NB4 (cell line): ENCODE measurements at regions not wholly inside any gene's neighbourhood (a gene's known extent, or its start where the extent isn't known, plus 50 kb on each side); places are given as distances from the start of the nearest gene placed in this dataset.

Experiments
- DNase-seq: peaks from one replicate; pipeline ENCODE4 v3.0.0; 2010; ENCODE audit warnings: low read depth
- H3K4me3 ChIP-seq: one replicate; pipeline ENCODE4 v1.5.1; 2011; ENCODE audit warnings: mild to moderate bottlenecking, low read depth, low read length, moderate library complexity
- MYC ChIP-seq: IDR thresholded peaks from 2 replicates; pipeline ENCODE4 v1.6.1; 2011; ENCODE audit warnings: low read depth, low read length
- POLR2A ChIP-seq: IDR thresholded peaks from 2 replicates; pipeline ENCODE4 v1.6.1; 2011; ENCODE audit warnings: mild to moderate bottlenecking; ENCODE audit not compliant: insufficient read length; ENCODE audit errors: extremely low read depth
- TF ChIP-seq, protein P1 (sequence below): IDR thresholded peaks from one replicate; pipeline ENCODE4 v1.5.1; 2012; ENCODE audit warnings: low read depth, low read length
- TF ChIP-seq, protein P2 (sequence below): IDR thresholded peaks from 2 replicates; pipeline ENCODE4 v1.6.1; 2011; ENCODE audit warnings: low read depth, low read length

DNA sequence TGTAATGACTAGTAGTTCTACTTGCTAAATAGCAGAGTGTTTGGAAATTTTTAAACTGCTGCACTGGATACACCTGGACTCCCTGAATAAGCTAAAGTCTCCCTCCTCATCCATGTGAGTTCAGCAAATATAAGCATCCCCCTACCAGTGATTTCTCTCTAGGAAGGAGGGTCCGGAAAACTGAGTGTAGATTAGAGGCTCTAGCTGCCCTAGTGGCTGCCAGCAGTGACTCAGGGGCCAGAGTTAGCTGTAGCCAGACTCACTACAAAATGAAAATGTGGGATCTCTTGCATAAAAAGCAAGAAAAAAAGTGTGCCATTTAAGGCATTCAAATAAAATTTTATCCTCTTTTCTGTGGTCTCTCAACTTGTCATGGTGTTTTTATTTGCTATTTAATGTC is 485.0 kb upstream of the ATP11B start:
- DNase-seq, result no peak
- H3K4me3 ChIP-seq, result no peak overlapping the region
- TF ChIP-seq POLR2A (no peak), MYC (no peak)
- TF ChIP-seq, protein P1, sequence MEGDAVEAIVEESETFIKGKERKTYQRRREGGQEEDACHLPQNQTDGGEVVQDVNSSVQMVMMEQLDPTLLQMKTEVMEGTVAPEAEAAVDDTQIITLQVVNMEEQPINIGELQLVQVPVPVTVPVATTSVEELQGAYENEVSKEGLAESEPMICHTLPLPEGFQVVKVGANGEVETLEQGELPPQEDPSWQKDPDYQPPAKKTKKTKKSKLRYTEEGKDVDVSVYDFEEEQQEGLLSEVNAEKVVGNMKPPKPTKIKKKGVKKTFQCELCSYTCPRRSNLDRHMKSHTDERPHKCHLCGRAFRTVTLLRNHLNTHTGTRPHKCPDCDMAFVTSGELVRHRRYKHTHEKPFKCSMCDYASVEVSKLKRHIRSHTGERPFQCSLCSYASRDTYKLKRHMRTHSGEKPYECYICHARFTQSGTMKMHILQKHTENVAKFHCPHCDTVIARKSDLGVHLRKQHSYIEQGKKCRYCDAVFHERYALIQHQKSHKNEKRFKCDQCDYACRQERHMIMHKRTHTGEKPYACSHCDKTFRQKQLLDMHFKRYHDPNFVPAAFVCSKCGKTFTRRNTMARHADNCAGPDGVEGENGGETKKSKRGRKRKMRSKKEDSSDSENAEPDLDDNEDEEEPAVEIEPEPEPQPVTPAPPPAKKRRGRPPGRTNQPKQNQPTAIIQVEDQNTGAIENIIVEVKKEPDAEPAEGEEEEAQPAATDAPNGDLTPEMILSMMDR, result no peak

DNA sequence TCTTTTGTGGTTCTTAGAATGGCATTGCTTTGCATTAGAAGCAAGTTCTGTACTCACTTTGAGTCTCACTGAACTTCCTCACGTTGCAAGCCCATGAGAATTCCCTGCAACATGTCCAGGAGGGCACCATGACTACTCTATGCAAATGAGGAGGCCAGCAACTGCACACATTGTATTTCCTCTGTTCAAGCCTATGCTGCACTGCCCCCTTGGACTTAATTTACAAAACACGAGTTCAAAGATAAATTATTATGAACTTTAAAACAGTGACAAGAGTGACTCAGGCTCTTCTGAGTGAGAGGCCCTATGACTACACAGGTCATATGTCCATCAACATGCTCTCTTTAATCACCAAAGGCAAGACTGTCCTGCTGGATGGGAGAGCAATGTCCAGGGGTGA is 484.2 kb upstream of the ATP11B start:
- no peak overlapping the region for H3K4me3 ChIP-seq
- DNase-seq, result no peak
- TF ChIP-seq, protein P2, sequence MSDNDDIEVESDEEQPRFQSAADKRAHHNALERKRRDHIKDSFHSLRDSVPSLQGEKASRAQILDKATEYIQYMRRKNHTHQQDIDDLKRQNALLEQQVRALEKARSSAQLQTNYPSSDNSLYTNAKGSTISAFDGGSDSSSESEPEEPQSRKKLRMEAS, result no peak
- TF ChIP-seq, protein P1, result no peak
- no peak for TF ChIP-seq MYC
- no peak for TF ChIP-seq POLR2A

DNA sequence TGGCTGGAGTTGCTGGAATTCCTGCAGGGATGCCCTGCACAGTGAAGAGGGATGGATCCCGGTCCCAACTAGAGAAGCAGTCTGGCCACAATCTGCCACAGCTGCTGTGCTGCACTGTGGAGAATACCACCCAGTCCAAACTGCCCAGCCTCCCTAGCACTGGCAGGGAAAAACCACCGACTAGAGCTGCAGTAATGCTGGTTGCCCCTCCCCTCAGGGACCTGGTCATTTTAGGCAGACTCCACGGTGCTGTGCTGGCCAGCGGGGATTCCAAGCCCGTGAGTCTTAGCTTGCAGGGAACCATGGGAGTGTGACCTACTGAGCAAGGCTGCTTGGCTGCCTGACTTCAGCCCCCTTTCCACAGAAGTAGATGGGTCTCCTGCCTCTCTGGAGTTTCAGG is 478.0 kb upstream of the ATP11B start:
- H3K4me3 ChIP-seq, result no peak overlapping the region
- TF ChIP-seq MYC, result no peak
- TF ChIP-seq POLR2A, result no peak
- TF ChIP-seq, protein P1, result no peak
- TF ChIP-seq, protein P2, result no peak
- DNase-seq, result no peak

DNA sequence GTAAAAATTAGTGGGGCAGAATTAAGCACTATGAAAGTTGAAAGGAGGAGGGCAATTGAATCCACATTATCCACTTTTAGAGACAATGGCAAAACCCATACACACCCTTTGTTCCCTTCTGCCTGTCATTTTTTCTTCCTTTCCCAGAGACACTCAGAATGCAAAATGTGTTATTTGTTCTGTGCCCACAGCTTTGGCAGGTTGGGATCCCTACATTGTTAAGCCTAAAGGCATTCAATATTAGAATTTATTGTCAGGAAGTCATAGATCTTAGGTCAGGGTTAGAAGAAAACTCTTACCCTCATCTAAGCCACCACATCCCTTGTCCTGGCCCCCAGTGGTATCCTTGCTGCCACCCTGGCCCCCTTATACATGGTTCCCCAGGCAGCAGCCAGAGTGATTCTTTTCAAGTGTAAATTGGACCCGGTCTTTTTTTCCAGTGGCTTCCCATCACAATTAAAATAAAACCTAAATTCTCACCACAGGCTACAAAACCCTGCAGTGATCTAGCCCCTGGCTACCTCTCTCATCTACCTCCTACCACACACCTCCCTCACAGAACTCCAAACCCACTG is 470.1 kb upstream of the ATP11B start:
- no peak for DNase-seq
- TF ChIP-seq, protein P2, result no peak
- TF ChIP-seq, protein P1, result no peak
- H3K4me3 ChIP-seq, result no peak overlapping the region

DNA sequence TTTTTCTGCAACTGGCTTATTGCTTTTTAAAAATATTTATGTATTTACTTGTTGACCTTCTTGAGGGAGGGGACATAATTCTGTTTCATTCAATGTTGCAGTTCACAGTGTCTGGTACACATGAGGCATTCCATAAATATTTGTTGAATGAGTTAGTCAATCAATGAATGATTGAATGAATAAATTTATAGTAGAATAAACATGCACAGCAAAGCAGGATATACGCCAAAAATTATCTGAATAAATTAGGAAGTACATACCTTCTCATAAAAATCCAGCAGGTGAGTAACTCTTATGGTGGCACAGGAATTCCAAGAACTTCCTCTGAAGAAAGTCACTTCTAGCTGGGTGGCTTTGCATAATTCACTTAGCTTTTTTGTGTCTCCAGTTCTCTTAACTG is 469.4 kb upstream of the ATP11B start:
- DNase-seq, result no peak
- no peak overlapping the region for H3K4me3 ChIP-seq
- TF ChIP-seq MYC (no peak), POLR2A (no peak)
- TF ChIP-seq, protein P1, result no peak
- TF ChIP-seq, protein P2, result no peak
